ENCODE measurements at regions not wholly inside any gene's neighbourhood (a gene's known extent, or its start where the extent isn't known, plus 50 kb on each side); places are given as distances from the start of the nearest gene placed in this dataset.

GRCh38 chr3:18224426-18224825 lies 200.7 kb downstream of the SATB1 start:
- no peaks in the 10 kb centered on the region for H3K9me3 ChIP-seq (ENCODE audit: insufficient read depth, low read length)
- no peak overlapping the region for H2AFZ ChIP-seq (ENCODE audit: low read depth, low read length, severe bottlenecking)
- H3K9me2 ChIP-seq (replicated peaks; ENCODE audit: insufficient read depth, low read length), result no peaks in the 10 kb centered on the region
- H4K20me1 ChIP-seq (ENCODE audit: low read depth, low read length), result no peaks in the 10 kb centered on the region
- H3K27me3 ChIP-seq (ENCODE audit: low read length), result no peaks in the 10 kb centered on the region
- no peak for TF ChIP-seq CTCF (IDR thresholded peaks at IDR 0.05; ENCODE audit: insufficient read depth, low read length, poor library complexity, severe bottlenecking)
- no peak for TF ChIP-seq EZH2phosphoT487 (conservative IDR thresholded peaks at IDR 0.05; ENCODE audit: low read length)
- H3K4me2 ChIP-seq (ENCODE audit: low read depth, low read length, poor library complexity, severe bottlenecking), result peak overlapping the region; percentile 42
- H3K4me3 ChIP-seq (ENCODE audit: insufficient read depth, low read length, poor library complexity, severe bottlenecking), result peak overlapping the region; percentile 4
- no peaks in the 10 kb centered on the region for H3K79me2 ChIP-seq (ENCODE audit: insufficient read depth, low read length)
- no peak overlapping the region for H3K27ac ChIP-seq (ENCODE audit: low read depth, low read length)
- H3F3A ChIP-seq (ENCODE audit: insufficient read depth), result peaks cover 5% of the 10 kb centered on the region; the same call in 1 of the 2 replicates
- H3K36me3 ChIP-seq (ENCODE audit: low read length), result no peaks in the 10 kb centered on the region
- H3K9ac ChIP-seq (ENCODE audit: low read length), result no peak overlapping the region

GRCh38 chr3:18223974-18224373 lies 201.2 kb downstream of the SATB1 start:
- H2AFZ ChIP-seq (ENCODE audit: low read depth, low read length, severe bottlenecking), result no peak overlapping the region
- peaks cover 5% of the 10 kb centered on the region; the same call in 1 of the 2 replicates for H3F3A ChIP-seq (ENCODE audit: insufficient read depth)
- peak overlapping the region; percentile 42 for H3K4me2 ChIP-seq (ENCODE audit: low read depth, low read length, poor library complexity, severe bottlenecking)
- H3K27ac ChIP-seq (ENCODE audit: low read depth, low read length), result no peak overlapping the region
- no peaks in the 10 kb centered on the region for H3K9me2 ChIP-seq (replicated peaks; ENCODE audit: insufficient read depth, low read length)
- no peaks in the 10 kb centered on the region for H3K9me3 ChIP-seq (ENCODE audit: insufficient read depth, low read length)
- H3K36me3 ChIP-seq (ENCODE audit: low read length), result no peaks in the 10 kb centered on the region
- H3K4me3 ChIP-seq (ENCODE audit: insufficient read depth, low read length, poor library complexity, severe bottlenecking), result peak overlapping the region; percentile 9
- no peak overlapping the region for H3K9ac ChIP-seq (ENCODE audit: low read length)
- no peaks in the 10 kb centered on the region for H4K20me1 ChIP-seq (ENCODE audit: low read depth, low read length)
- no peaks in the 10 kb centered on the region for H3K79me2 ChIP-seq (ENCODE audit: insufficient read depth, low read length)
- no peaks in the 10 kb centered on the region for H3K27me3 ChIP-seq (ENCODE audit: low read length)
- no peak for TF ChIP-seq EZH2phosphoT487 (conservative IDR thresholded peaks at IDR 0.05; ENCODE audit: low read length)
- TF ChIP-seq CTCF (IDR thresholded peaks at IDR 0.05; ENCODE audit: insufficient read depth, low read length, poor library complexity, severe bottlenecking), result no peak

- peak overlapping the region; percentile 9 for H3K4me3 ChIP-seq (ENCODE audit: insufficient read depth, low read length, poor library complexity, severe bottlenecking)
- H3K9me2 ChIP-seq (replicated peaks; ENCODE audit: insufficient read depth, low read length), result no peaks in the 10 kb centered on the region
- no peaks in the 10 kb centered on the region for H4K20me1 ChIP-seq (ENCODE audit: low read depth, low read length)
- H3K36me3 ChIP-seq (ENCODE audit: low read length), result no peaks in the 10 kb centered on the region
- H3K79me2 ChIP-seq (ENCODE audit: insufficient read depth, low read length), result no peaks in the 10 kb centered on the region
- H3F3A ChIP-seq (ENCODE audit: insufficient read depth), result peaks cover 5% of the 10 kb centered on the region; the same call in 1 of the 2 replicates
- H3K9me3 ChIP-seq (ENCODE audit: insufficient read depth, low read length), result no peaks in the 10 kb centered on the region
- H3K27ac ChIP-seq (ENCODE audit: low read depth, low read length), result no peak overlapping the region
- H3K9ac ChIP-seq (ENCODE audit: low read length), result no peak overlapping the region
- no peak for TF ChIP-seq EZH2phosphoT487 (conservative IDR thresholded peaks at IDR 0.05; ENCODE audit: low read length)
- TF ChIP-seq CTCF (IDR thresholded peaks at IDR 0.05; ENCODE audit: insufficient read depth, low read length, poor library complexity, severe bottlenecking), result no peak
- no peak overlapping the region for H2AFZ ChIP-seq (ENCODE audit: low read depth, low read length, severe bottlenecking)
- peak overlapping the region; percentile 42 for H3K4me2 ChIP-seq (ENCODE audit: low read depth, low read length, poor library complexity, severe bottlenecking)
- H3K27me3 ChIP-seq (ENCODE audit: low read length), result no peaks in the 10 kb centered on the region
Observed at GRCh38 chr3:18223571-18223970, 201.6 kb downstream of the SATB1 start.

Measured in SU-DHL-6 (cell line).